ENCODE measurements at regions not wholly inside any gene's neighbourhood (a gene's known extent, or its start where the extent isn't known, plus 50 kb on each side); places are given as distances from the start of the nearest gene placed in this dataset.

DNA sequence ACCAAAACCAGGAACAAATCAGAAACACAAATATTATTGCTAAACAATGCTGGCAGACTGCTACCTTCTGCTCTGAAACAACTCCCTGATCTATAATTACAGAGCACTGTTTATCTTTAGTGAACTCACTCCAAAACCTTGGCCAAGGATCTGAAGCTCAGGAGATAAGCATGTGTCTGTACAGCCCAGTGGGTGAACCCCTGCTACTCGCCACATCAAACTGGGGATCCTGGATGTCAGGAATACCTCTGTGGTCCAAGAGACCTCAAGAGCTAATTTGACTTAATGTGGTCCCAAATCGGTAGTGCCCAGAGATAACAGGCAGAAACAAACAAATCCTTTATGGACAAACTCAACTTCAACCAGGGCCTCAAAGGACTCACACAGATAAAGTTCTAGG is 381.8 kb downstream of the KIF16B start:
- TF ChIP-seq TCF12 (IDR thresholded peaks at IDR 0.05; ENCODE audit: low read depth) (no peak), RAD21 (IDR thresholded peaks at IDR 0.05; ENCODE audit: low read depth) (no peak), TAF1 (IDR thresholded peaks at IDR 0.05; ENCODE audit: low read depth) (no peak), FOXM1 (IDR thresholded peaks at IDR 0.05; ENCODE audit: borderline replicate concordance, low read depth) (no peak), YY1 (IDR thresholded peaks at IDR 0.05; ENCODE audit: low read depth) (no peak), ZBTB7A (IDR thresholded peaks at IDR 0.05; ENCODE audit: low read depth) (no peak), CEBPB (IDR thresholded peaks at IDR 0.05) (no peak)
- TF ChIP-seq, protein P1, sequence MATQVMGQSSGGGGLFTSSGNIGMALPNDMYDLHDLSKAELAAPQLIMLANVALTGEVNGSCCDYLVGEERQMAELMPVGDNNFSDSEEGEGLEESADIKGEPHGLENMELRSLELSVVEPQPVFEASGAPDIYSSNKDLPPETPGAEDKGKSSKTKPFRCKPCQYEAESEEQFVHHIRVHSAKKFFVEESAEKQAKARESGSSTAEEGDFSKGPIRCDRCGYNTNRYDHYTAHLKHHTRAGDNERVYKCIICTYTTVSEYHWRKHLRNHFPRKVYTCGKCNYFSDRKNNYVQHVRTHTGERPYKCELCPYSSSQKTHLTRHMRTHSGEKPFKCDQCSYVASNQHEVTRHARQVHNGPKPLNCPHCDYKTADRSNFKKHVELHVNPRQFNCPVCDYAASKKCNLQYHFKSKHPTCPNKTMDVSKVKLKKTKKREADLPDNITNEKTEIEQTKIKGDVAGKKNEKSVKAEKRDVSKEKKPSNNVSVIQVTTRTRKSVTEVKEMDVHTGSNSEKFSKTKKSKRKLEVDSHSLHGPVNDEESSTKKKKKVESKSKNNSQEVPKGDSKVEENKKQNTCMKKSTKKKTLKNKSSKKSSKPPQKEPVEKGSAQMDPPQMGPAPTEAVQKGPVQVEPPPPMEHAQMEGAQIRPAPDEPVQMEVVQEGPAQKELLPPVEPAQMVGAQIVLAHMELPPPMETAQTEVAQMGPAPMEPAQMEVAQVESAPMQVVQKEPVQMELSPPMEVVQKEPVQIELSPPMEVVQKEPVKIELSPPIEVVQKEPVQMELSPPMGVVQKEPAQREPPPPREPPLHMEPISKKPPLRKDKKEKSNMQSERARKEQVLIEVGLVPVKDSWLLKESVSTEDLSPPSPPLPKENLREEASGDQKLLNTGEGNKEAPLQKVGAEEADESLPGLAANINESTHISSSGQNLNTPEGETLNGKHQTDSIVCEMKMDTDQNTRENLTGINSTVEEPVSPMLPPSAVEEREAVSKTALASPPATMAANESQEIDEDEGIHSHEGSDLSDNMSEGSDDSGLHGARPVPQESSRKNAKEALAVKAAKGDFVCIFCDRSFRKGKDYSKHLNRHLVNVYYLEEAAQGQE (IDR thresholded peaks at IDR 0.05; ENCODE audit: low read depth) = no peak
- TF ChIP-seq, protein P2, sequence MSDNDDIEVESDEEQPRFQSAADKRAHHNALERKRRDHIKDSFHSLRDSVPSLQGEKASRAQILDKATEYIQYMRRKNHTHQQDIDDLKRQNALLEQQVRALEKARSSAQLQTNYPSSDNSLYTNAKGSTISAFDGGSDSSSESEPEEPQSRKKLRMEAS (IDR thresholded peaks at IDR 0.05) = no peak
